ENCODE measurements at regions not wholly inside any gene's neighbourhood (a gene's known extent, or its start where the extent isn't known, plus 50 kb on each side); places are given as distances from the start of the nearest gene placed in this dataset.

DNA sequence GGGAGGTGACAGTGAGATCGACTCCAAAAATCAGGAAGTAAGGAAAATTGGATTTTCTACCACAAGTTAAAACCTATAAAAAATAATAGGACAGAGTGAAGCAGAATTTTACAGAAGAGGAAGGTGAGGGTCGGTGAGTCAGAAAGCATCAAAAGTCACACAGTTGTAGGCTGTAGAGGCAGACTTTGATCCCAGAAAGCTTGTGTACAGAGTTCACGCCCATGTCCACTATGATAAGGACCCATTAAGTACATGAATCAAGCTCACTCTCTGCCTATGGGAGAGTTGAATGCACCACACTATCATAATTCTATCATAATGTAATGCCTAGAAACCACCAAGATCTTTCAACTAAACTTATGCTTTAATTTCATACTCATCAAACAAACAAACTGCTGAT is 291.2 kb downstream of the PRELID2 start:
- Histone ChIP-seq H2AFZ (ENCODE audit: low read depth, low read length) (no peak overlapping the region), H3K79me2 (ENCODE audit: low read length) (no peaks in the 10 kb centered on the region), H3K27ac (ENCODE audit: low read length) (no peak overlapping the region), H3K27me3 (ENCODE audit: low read depth, low read length) (no peaks in the 10 kb centered on the region), H3K9me3 (ENCODE audit: insufficient read depth, low read length) (no peaks in the 10 kb centered on the region), H3K4me1 (ENCODE audit: low read length) (no peaks in the 10 kb centered on the region), H3K36me3 (replicated peaks; ENCODE audit: low read depth, low read length) (no peaks in the 10 kb centered on the region), H3K9ac (ENCODE audit: low read length) (no peak overlapping the region), H3K4me3 (ENCODE audit: low read length) (no peak overlapping the region), H4K20me1 (ENCODE audit: insufficient read depth, low read length) (no peaks in the 10 kb centered on the region), H3K4me2 (ENCODE audit: low read length) (no peak overlapping the region)
- TF ChIP-seq EZH2phosphoT487 (IDR thresholded peaks at IDR 0.05; ENCODE audit: low read depth), result no peak
- TF ChIP-seq, protein P1, sequence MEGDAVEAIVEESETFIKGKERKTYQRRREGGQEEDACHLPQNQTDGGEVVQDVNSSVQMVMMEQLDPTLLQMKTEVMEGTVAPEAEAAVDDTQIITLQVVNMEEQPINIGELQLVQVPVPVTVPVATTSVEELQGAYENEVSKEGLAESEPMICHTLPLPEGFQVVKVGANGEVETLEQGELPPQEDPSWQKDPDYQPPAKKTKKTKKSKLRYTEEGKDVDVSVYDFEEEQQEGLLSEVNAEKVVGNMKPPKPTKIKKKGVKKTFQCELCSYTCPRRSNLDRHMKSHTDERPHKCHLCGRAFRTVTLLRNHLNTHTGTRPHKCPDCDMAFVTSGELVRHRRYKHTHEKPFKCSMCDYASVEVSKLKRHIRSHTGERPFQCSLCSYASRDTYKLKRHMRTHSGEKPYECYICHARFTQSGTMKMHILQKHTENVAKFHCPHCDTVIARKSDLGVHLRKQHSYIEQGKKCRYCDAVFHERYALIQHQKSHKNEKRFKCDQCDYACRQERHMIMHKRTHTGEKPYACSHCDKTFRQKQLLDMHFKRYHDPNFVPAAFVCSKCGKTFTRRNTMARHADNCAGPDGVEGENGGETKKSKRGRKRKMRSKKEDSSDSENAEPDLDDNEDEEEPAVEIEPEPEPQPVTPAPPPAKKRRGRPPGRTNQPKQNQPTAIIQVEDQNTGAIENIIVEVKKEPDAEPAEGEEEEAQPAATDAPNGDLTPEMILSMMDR (IDR thresholded peaks at IDR 0.05; ENCODE audit: low read depth, low read length), result no peak

DNA sequence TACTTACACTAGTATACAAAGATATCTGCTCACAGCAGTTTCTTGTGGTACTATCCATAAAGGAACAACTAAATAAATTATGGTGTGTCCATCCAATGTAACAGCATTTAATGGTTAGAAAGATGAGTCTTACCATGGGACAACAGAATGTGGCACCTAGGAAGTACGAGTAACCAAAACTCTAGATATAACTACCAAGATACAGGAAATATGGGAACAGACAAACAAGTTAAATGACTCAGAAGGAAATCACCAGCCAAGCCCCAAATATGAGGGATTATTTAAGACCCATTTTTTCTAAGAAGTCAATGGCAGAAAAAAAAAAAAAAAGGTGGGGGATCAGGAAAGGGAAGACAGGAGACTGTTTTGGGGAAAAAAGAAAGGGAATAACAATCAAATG is 294.8 kb downstream of the PRELID2 start:
- H3K9me3 ChIP-seq (ENCODE audit: insufficient read depth, low read length), result no peaks in the 10 kb centered on the region
- H3K79me2 ChIP-seq (ENCODE audit: low read length), result no peaks in the 10 kb centered on the region
- no peaks in the 10 kb centered on the region for H3K27me3 ChIP-seq (ENCODE audit: low read depth, low read length)
- no peaks in the 10 kb centered on the region for H3K4me1 ChIP-seq (ENCODE audit: low read length)
- TF ChIP-seq, protein P1 (IDR thresholded peaks at IDR 0.05; ENCODE audit: low read depth, low read length), result no peak
- TF ChIP-seq EZH2phosphoT487 (IDR thresholded peaks at IDR 0.05; ENCODE audit: low read depth), result no peak
- H3K27ac ChIP-seq (ENCODE audit: low read length), result no peak overlapping the region
- no peak overlapping the region for H3K4me3 ChIP-seq (ENCODE audit: low read length)
- no peak overlapping the region for H2AFZ ChIP-seq (ENCODE audit: low read depth, low read length)
- H4K20me1 ChIP-seq (ENCODE audit: insufficient read depth, low read length), result no peaks in the 10 kb centered on the region
- H3K36me3 ChIP-seq (replicated peaks; ENCODE audit: low read depth, low read length), result no peaks in the 10 kb centered on the region
- no peak overlapping the region for H3K4me2 ChIP-seq (ENCODE audit: low read length)
- H3K9ac ChIP-seq (ENCODE audit: low read length), result no peak overlapping the region

DNA sequence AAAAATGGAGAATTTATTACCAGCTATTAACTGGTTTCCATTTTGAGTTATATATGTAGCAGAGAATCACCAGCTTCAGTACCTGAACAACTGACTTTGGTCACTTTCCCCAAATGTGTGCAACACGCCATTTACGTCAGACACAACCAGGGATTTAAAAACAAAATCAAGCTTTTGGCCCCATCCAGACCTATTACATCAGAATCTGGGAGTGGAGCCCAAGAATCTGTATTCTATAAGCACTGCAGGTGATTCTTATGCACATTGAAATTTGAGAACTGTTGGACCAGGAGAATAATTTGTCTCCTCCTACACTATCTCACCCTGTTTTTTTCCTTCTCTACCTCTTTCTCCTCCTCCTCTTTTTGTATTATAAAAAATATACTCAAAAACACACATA is 295.9 kb downstream of the PRELID2 start:
- no peak overlapping the region for H3K4me3 ChIP-seq (ENCODE audit: low read length)
- H3K9me3 ChIP-seq (ENCODE audit: insufficient read depth, low read length), result no peaks in the 10 kb centered on the region
- no peaks in the 10 kb centered on the region for H3K79me2 ChIP-seq (ENCODE audit: low read length)
- H2AFZ ChIP-seq (ENCODE audit: low read depth, low read length), result no peak overlapping the region
- no peak overlapping the region for H3K27ac ChIP-seq (ENCODE audit: low read length)
- no peaks in the 10 kb centered on the region for H3K4me1 ChIP-seq (ENCODE audit: low read length)
- no peaks in the 10 kb centered on the region for H4K20me1 ChIP-seq (ENCODE audit: insufficient read depth, low read length)
- no peaks in the 10 kb centered on the region for H3K27me3 ChIP-seq (ENCODE audit: low read depth, low read length)
- H3K9ac ChIP-seq (ENCODE audit: low read length), result no peak overlapping the region
- no peak overlapping the region for H3K4me2 ChIP-seq (ENCODE audit: low read length)
- no peak for TF ChIP-seq EZH2phosphoT487 (IDR thresholded peaks at IDR 0.05; ENCODE audit: low read depth)
- TF ChIP-seq, protein P1 (IDR thresholded peaks at IDR 0.05; ENCODE audit: low read depth, low read length), result no peak
- no peaks in the 10 kb centered on the region for H3K36me3 ChIP-seq (replicated peaks; ENCODE audit: low read depth, low read length)

DNA sequence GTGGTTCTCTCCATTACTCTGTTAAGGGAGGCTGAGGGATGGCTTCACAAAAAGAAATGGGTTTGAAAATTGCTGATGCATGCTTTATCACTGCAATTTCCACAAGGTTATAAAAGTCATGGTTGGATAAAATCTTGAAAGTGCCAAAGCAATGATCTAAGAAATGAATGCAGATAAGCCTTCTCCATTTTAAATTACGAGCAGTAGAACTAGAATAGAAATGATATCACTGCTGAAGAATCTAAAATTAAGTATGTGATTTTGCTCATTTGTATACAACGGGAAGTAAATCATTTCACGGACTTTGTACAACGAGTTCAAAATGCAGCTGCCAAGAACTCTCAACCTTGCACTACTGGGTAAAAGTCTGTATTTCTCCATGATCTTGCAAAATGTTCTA is 299.0 kb downstream of the PRELID2 start:
- H4K20me1 ChIP-seq (ENCODE audit: insufficient read depth, low read length), result no peaks in the 10 kb centered on the region
- no peaks in the 10 kb centered on the region for H3K36me3 ChIP-seq (replicated peaks; ENCODE audit: low read depth, low read length)
- no peaks in the 10 kb centered on the region for H3K27me3 ChIP-seq (ENCODE audit: low read depth, low read length)
- no peak overlapping the region for H2AFZ ChIP-seq (ENCODE audit: low read depth, low read length)
- no peak overlapping the region for H3K4me3 ChIP-seq (ENCODE audit: low read length)
- H3K9ac ChIP-seq (ENCODE audit: low read length), result no peak overlapping the region
- no peak overlapping the region for H3K4me2 ChIP-seq (ENCODE audit: low read length)
- TF ChIP-seq EZH2phosphoT487 (IDR thresholded peaks at IDR 0.05; ENCODE audit: low read depth), result no peak
- TF ChIP-seq, protein P1 (IDR thresholded peaks at IDR 0.05; ENCODE audit: low read depth, low read length), result no peak
- no peaks in the 10 kb centered on the region for H3K4me1 ChIP-seq (ENCODE audit: low read length)
- H3K9me3 ChIP-seq (ENCODE audit: insufficient read depth, low read length), result no peaks in the 10 kb centered on the region
- H3K27ac ChIP-seq (ENCODE audit: low read length), result no peak overlapping the region
- no peaks in the 10 kb centered on the region for H3K79me2 ChIP-seq (ENCODE audit: low read length)
